B cell (primary cell): ENCODE measurements at regions not wholly inside any gene's neighbourhood (a gene's known extent, or its start where the extent isn't known, plus 50 kb on each side); places are given as distances from the start of the nearest gene placed in this dataset.

Experiments
- ATAC-seq: fragments of 200-7000 bp; cut with Tn5 transposase; one replicate; pipeline ENCODE4 v1.10.0; 2021; ENCODE audit warnings: low read depth, mild to moderate bottlenecking, moderate number of reproducible peaks, moderate library complexity
- CTCF ChIA-PET: fragments of 350-600 bp; sonication (Branson Sonifier 250); formaldehyde crosslinking; loops from one replicate; lab custom pipeline; 2021; ENCODE audit warnings: antibody characterized with exemption, inconsistent platforms; lab: Charles Lee
- POLR2A ChIA-PET: fragments of 350-600 bp; sonication (Branson Sonifier 250); formaldehyde crosslinking; loops from one replicate; lab custom pipeline; 2021; ENCODE audit warnings: antibody characterized with exemption; lab: Charles Lee
- DNase-seq: peaks from one replicate; pipeline ENCODE4 v3.0.0; 2013
- H2AFZ ChIP-seq: 2 replicates; pipeline ENCODE4 v1.6.1; 2012; ENCODE audit warnings: mild to moderate bottlenecking, low read depth, low read length; ENCODE audit not compliant: insufficient read depth, poor library complexity, severe bottlenecking
- H3K27ac ChIP-seq, 2 donors: 1 replicate in 1 of 2; 2 replicates in 1 of 2; pipeline ENCODE4 v1.5.1; 2012 to 2013; ENCODE audit warnings: low read length in 2 of 2, mild to moderate bottlenecking in 2 of 2, moderate library complexity in 1 of 2
- H3K27me3 ChIP-seq, 4 experiments: fragments of 200-600 bp in 1 of 4; sonication (generic) in 1 of 4; replicated peaks in 1 of 4; 1 replicate in 2 of 4; 2 replicates in 2 of 4; pipeline versions ENCODE4 v1.6.1 to v1.7.0; 2013 to 2016; ENCODE audit warnings: low read length in 3 of 4, mild to moderate bottlenecking in 2 of 4, mixed read lengths in 1 of 4, moderate library complexity in 1 of 4; ENCODE audit not compliant: insufficient read depth in 4 of 4, control insufficient read depth in 3 of 4; ENCODE audit errors: control extremely low read depth in 1 of 4
- H3K36me3 ChIP-seq, 2 experiments: replicated peaks in 1 of 2; 1 replicate in 1 of 2; 2 replicates in 1 of 2; pipeline versions ENCODE4 v1.6.1 to v1.7.1; 2013; ENCODE audit warnings: low read length in 1 of 2; ENCODE audit not compliant: insufficient read depth in 2 of 2, control insufficient read depth in 1 of 2; ENCODE audit errors: control extremely low read depth in 1 of 2, extremely low read depth in 1 of 2
- H3K4me1 ChIP-seq, 2 donors: fragments of 200-600 bp in 1 of 2; sonication (generic) in 1 of 2; 1 replicate in 1 of 2; 2 replicates in 1 of 2; pipeline versions ENCODE4 v1.5.1 to v1.6.1; 2013 to 2017; ENCODE audit warnings: low read length in 2 of 2; ENCODE audit not compliant: control insufficient read depth in 2 of 2, insufficient read depth in 2 of 2
- H3K4me2 ChIP-seq: replicated peaks from 2 replicates; pipeline ENCODE3; 2012; ENCODE audit warnings: mild to moderate bottlenecking, low read depth, low read length; ENCODE audit not compliant: poor library complexity, severe bottlenecking
- H3K4me3 ChIP-seq, 5 experiments: fragments of 200-600 bp in 1 of 5; sonication (generic) in 1 of 5; 1 replicate in 3 of 5; 2 replicates in 2 of 5; pipeline versions ENCODE4 v1.5.1 to v1.7.0; 2011 to 2016; ENCODE audit warnings: low read length in 4 of 5, mild to moderate bottlenecking in 4 of 5, low read depth in 2 of 5, control low read depth in 1 of 5, moderate library complexity in 1 of 5; ENCODE audit not compliant: insufficient read depth in 1 of 5; ENCODE audit errors: control extremely low read depth in 1 of 5, extremely low read depth in 1 of 5
- H3K79me2 ChIP-seq: fragments of 200-600 bp; sonication (generic); one replicate; pipeline ENCODE4 v1.6.0; 2016; ENCODE audit warnings: low read length; ENCODE audit not compliant: control insufficient read depth, insufficient read depth
- H3K9ac ChIP-seq: fragments of 200-600 bp; sonication (generic); 2 replicates; pipeline ENCODE4 v1.6.1; 2017; ENCODE audit warnings: mild to moderate bottlenecking, low read length, moderate library complexity
- H3K9me3 ChIP-seq, 3 donors: one replicate each; pipeline versions ENCODE4 v1.6.1 to v1.7.1; 2013; ENCODE audit warnings: low read length in 2 of 3; ENCODE audit not compliant: control insufficient read depth in 2 of 3, insufficient read depth in 1 of 3; ENCODE audit errors: control extremely low read depth in 1 of 3
- H4K20me1 ChIP-seq: 2 replicates; pipeline ENCODE4 v1.6.0; 2012; ENCODE audit warnings: mild to moderate bottlenecking, low read length; ENCODE audit not compliant: insufficient read depth, control insufficient read depth, poor library complexity, severe bottlenecking
- H3K27ac Mint-ChIP-seq: one replicate; pipeline ENCODE4 v1.8.0; 2021; ENCODE audit warnings: mixed read lengths
- H3K27me3 Mint-ChIP-seq: one replicate; pipeline ENCODE4 v1.8.0; 2021; ENCODE audit warnings: mixed read lengths
- H3K4me1 Mint-ChIP-seq: one replicate; pipeline ENCODE4 v1.8.0; 2021; ENCODE audit warnings: mixed read lengths
- H3K4me3 Mint-ChIP-seq: one replicate; pipeline ENCODE4 v1.8.0; 2021; ENCODE audit warnings: mixed read lengths
- H3K9me3 Mint-ChIP-seq: one replicate; pipeline ENCODE4 v1.8.0; 2022; ENCODE audit warnings: mixed read lengths; ENCODE audit not compliant: insufficient read depth
- EZH2 ChIP-seq: IDR thresholded peaks from 2 replicates; pipeline ENCODE4 v1.6.1; 2012; ENCODE audit warnings: borderline replicate concordance, low read depth, mild to moderate bottlenecking, moderate library complexity, low read length; ENCODE audit not compliant: insufficient read depth, poor library complexity, severe bottlenecking
- WGBS: methylation state at CpG from one replicate; pipeline ENCODE4 v1.1.5; 2013; ENCODE audit warnings: missing lambda C conversion rate; ENCODE audit not compliant: insufficient coverage; 5-methylcytosine and 5-hydroxymethylcytosine counted together
- intact Hi-C: fragments of 100-400 bp; cut with micrococcal nuclease; formaldehyde crosslinking; loops from one replicate; pipeline ENCODE4 v1.10.0; 2022
- TF ChIP-seq, protein P1 (sequence below): fragments of 200-600 bp; IDR thresholded peaks from one replicate; pipeline ENCODE4 v1.8.0; 2022; ENCODE audit warnings: antibody characterized with exemption, mild to moderate bottlenecking

DNA sequence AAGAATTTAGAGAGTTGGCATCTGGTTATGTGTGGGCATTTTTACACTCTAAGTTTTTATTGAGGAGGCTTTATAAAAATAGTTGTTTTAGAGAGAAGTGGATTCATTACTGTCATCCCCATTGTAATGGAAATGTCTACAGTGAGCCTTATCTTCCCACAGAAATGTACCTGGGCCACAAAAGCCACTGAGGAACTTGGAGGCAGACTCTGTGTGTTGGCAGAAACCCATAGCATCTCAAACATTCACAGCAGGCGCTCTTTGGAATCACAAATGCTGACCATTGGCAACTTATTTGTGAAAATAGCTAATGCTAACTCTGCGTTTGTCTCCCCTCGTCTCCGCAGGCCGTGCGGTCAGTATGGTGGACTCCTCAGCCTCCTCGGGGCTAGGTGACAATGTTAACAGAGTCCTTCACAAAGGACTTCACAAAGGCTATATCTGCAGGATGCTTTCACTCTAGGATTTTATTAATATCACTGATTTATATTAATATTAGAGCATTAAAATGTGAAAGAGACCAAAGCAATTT, 689.1 kb upstream of the POU3F3 start:
- Mint-ChIP-seq H3K27ac (no peak overlapping the region), H3K27me3 (no peaks in the 10 kb centered on the region), H3K4me1 (no peaks in the 10 kb centered on the region), H3K9me3 (peaks cover 2% of the 10 kb centered on the region), H3K4me3 (no peak overlapping the region)
- TF ChIP-seq, protein P1, sequence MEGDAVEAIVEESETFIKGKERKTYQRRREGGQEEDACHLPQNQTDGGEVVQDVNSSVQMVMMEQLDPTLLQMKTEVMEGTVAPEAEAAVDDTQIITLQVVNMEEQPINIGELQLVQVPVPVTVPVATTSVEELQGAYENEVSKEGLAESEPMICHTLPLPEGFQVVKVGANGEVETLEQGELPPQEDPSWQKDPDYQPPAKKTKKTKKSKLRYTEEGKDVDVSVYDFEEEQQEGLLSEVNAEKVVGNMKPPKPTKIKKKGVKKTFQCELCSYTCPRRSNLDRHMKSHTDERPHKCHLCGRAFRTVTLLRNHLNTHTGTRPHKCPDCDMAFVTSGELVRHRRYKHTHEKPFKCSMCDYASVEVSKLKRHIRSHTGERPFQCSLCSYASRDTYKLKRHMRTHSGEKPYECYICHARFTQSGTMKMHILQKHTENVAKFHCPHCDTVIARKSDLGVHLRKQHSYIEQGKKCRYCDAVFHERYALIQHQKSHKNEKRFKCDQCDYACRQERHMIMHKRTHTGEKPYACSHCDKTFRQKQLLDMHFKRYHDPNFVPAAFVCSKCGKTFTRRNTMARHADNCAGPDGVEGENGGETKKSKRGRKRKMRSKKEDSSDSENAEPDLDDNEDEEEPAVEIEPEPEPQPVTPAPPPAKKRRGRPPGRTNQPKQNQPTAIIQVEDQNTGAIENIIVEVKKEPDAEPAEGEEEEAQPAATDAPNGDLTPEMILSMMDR = no peak
- TF ChIP-seq EZH2 = no peak
- Histone ChIP-seq H3K27me3 (no peaks in the 10 kb centered on the region), H3K27ac (no peak overlapping the region), H3K4me3 (no peak overlapping the region), H3K9me3 (no peaks in the 10 kb centered on the region), H3K4me1 (no peaks in the 10 kb centered on the region), H3K36me3 (no peaks in the 10 kb centered on the region), H3K4me2 (no peak overlapping the region), H4K20me1 (no peaks in the 10 kb centered on the region), H3K9ac (no peak overlapping the region), H2AFZ (no peak overlapping the region), H3K79me2 (no peaks in the 10 kb centered on the region)
- no peak for DNase-seq
- intact Hi-C loops = no loop called here
- 92% methylated on average over 6 of the region's 7 CpGs for WGBS
- no peak for ATAC-seq
- POLR2A ChIA-PET = no interaction called here
- CTCF ChIA-PET = no interaction called here

DNA sequence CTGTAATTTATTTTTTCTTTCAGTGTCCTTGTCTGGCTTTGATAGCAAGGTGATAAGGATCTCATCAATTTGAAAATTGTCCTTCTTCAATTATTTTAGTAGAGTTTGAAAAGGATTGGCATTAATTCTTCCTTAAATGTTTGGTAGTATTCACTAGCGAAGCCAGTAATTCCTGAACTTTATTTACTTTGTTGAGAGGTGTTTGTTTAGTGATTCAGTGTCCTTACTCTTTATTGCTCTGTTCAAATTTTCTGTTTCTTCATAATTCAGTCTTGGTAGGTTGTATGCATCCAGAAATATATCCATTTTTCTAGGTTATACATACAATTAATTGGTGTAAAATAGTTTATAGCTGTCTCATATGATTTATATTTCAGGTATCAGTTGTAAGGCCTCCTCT, 676.7 kb upstream of the POU3F3 start:
- no peak overlapping the region for H2AFZ ChIP-seq
- H3K4me3 ChIP-seq = no peak overlapping the region
- H3K9me3 ChIP-seq = peaks cover 3 to 12% (median 10%) of the 10 kb centered on the region in 3 donors
- no peaks in the 10 kb centered on the region for H3K27me3 ChIP-seq
- no peaks in the 10 kb centered on the region for H3K4me1 Mint-ChIP-seq
- no peak overlapping the region for H3K4me2 ChIP-seq
- H3K9me3 Mint-ChIP-seq = peaks cover 2% of the 10 kb centered on the region
- no CpG with 5 or more reads among the region's 1 CpG for WGBS
- H3K27me3 Mint-ChIP-seq = no peaks in the 10 kb centered on the region
- H3K4me1 ChIP-seq = no peaks in the 10 kb centered on the region
- intact Hi-C loops = no loop called here
- ChIA-PET POLR2A (no interaction called here), CTCF (no interaction called here)
- H3K9ac ChIP-seq = no peak overlapping the region
- no peak for DNase-seq
- H3K27ac ChIP-seq = no peak overlapping the region
- H3K79me2 ChIP-seq = no peaks in the 10 kb centered on the region
- no peak overlapping the region for H3K4me3 Mint-ChIP-seq
- no peaks in the 10 kb centered on the region for H3K36me3 ChIP-seq
- ATAC-seq = no peak
- H4K20me1 ChIP-seq = no peaks in the 10 kb centered on the region
- no peak for TF ChIP-seq EZH2
- TF ChIP-seq, protein P1 = no peak
- H3K27ac Mint-ChIP-seq = no peak overlapping the region
